ENCODE measurements at regions not wholly inside any gene's neighbourhood (a gene's known extent, or its start where the extent isn't known, plus 50 kb on each side); places are given as distances from the start of the nearest gene placed in this dataset.

- TF ChIP-seq CTCF (IDR thresholded peaks at IDR 0.05) (no peak), POLR2A (IDR thresholded peaks at IDR 0.05) (no peak)
These were observed 1310.3 kb downstream of the TBC1D22A start for GRCh38 chr22:48072777-48073176.

Measured in adrenal gland (tissue), 5 donors.